ENCODE measurements at regions not wholly inside any gene's neighbourhood (a gene's known extent, or its start where the extent isn't known, plus 50 kb on each side); places are given as distances from the start of the nearest gene placed in this dataset.

DNA sequence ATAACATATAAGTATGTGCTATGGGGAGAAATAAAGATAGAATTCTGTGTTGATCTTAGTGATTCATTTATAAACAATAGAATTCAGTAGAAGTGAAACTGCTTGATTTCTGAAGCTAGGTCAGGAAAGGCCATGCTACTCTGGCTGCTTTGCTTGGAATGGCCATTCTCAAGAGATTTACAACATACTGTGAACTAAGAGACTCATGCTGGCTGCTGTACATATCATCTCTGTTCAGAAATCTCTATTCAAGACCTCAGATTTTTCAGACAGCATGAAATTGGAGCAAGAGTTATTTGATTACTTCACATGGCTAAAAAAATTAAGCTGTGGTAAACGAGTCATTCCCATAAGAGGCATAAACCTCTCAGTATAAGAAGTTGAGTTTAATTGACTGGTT, 662.6 kb downstream of the BCKDHB start:
- no peak for DNase-seq (ENCODE audit: low read depth in 2 of 2, low spot score in 1 of 2)

DNA sequence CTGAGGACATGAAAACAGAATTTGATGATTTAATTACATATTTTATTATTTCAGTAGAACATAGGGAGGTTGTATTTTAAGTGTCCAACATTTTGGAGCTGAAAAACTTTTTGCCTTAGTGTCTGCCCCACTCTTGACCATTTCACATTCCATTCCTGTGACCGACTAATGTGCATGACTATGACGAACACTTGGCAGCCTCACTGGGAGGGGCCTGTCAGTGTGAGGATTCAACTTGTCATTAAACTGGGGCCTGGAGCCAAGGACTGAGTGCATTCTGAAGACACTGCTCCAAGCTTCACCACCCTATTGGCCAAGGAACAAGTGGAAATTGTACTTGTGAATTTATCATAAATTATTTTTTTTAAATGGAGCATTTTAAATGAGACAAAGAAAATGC, 661.3 kb downstream of the BCKDHB start:
- no peak for DNase-seq (ENCODE audit: low read depth in 2 of 2, low spot score in 1 of 2)

DNA sequence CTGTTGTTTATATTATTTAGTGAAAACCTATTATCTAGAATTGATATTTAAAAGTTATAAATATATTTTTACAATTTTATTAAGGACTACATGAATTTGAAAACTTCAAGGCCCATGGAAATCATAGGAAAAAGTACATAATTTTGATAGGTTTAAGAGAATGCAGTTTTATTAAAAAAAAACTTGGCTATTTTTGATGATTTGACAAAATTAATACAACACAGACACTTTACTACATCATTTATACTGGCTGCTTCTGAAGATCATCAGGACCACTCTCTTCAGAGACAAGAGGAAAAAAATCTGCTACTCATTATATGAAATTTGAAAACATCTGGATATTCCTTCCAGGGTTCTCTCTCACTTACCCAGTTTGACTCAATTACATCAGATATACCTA, 637.7 kb downstream of the BCKDHB start:
- no peak for DNase-seq (ENCODE audit: low read depth in 2 of 2, low spot score in 1 of 2)

GRCh38 chr6:80742481-80742880, 636.0 kb downstream of the BCKDHB start:
- no peak for DNase-seq (ENCODE audit: low read depth in 2 of 2, low spot score in 1 of 2)

DNA sequence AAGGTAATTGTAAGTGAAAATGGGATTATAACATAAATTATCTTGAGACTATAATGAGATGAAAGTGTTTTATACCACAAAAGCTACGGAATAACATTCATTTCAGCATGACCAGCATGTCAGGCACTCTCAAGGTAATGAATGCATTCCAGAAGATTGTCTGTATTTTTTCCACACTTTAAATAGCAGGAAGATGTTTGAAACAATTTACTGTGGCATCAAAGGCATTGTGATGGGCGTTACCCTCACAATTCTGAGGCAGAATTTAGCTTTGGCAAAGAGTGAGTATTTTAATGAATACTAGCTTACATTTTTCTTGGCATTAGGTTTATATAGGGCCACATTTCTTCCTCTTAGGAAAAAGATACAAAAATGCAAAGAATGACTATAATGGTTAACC, 627.2 kb downstream of the BCKDHB start:
- no peak for DNase-seq (ENCODE audit: low read depth in 2 of 2, low spot score in 1 of 2)

GRCh38 chr6:80728830-80729229, 622.4 kb downstream of the BCKDHB start:
- DNase-seq (ENCODE audit: low read depth in 2 of 2, low spot score in 1 of 2) = no peak

- DNase-seq (ENCODE audit: low read depth in 2 of 2, low spot score in 1 of 2) = no peak
These were observed 621.8 kb downstream of the BCKDHB start for GRCh38 chr6:80728101-80728750.

- no peak for DNase-seq (ENCODE audit: low read depth in 2 of 2, low spot score in 1 of 2)
These were observed 618.9 kb downstream of the BCKDHB start for GRCh38 chr6:80725156-80725930.

DNA sequence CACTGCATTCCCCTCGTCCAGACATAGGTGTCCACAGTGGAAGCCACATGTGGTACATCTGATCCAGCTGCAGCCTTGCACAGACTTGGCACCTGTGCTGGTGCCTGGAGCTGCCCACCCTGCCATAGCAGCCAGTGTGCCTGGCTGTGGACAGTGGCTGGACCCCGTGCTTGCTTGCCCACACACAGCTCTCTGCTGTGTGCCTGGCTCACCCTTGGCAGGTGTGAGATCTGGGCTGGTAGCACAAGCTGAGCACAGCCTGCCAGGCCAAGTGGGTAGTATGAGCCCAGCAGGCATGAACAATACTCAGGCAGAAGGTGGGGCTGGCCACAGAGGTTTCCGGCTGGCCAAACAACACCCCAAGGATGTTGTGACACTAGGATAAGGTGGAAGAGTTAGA, 614.4 kb downstream of the BCKDHB start:
- DNase-seq (ENCODE audit: low read depth in 2 of 2, low spot score in 1 of 2) = no peak

DNA sequence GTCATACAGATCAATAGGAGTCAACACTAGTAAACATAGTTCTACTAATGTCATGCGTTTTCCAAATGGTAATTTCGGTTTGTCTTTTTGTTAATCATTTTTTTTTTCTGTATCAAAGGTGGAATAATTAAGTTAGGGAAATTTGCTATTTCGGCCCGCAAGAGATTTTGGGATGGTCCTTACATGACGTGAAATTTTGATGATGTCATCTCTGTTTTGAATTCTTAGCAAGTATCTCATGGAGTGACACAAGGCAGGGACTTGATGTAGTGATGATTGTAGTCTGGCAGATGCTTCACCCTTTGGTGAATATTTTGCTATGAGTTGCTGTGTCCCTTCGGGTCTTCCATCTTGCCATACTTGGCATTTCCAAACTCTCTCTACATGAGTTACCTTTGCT, 608.0 kb downstream of the BCKDHB start:
- DNase-seq (ENCODE audit: low read depth in 2 of 2, low spot score in 1 of 2) = no peak

DNA sequence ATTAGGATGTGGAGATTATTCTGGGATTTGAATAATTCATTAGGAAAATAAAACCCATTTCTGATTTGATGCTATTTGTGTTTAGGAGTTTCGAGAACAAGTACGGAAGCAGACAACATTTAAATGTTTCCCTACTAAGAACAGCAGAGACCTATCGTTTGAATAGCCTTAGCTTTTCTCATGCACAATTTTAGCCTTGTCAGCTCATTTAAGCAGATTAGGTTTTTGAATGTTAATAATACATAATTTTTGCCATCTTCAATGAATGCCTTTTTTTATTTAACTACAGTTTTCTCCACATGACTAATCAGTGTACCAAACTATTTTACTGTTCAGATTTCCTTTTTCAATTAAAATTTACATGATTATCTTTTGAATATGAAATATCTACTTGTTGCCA, 592.0 kb downstream of the BCKDHB start:
- no peak for DNase-seq (ENCODE audit: low read depth in 2 of 2, low spot score in 1 of 2)

DNA sequence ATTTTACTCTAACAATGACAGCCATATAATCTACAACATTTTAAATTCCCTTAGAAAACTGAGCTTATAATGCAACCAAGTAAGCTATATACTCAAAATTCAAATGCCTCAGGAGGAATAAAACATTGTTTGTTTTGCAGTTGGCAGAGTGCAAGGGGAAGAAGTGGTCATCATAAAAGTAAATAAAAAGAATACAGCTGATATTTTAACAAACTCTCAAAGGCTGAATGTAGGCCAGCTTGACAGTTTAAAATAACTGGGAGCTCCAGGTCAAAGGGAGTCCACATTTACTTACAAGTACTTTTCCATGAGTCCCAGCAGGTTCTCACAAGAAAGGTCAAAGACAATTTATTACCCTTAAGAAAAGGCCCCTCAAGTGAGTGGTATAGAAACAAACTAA, 589.8 kb downstream of the BCKDHB start:
- no peak for DNase-seq (ENCODE audit: low read depth in 2 of 2, low spot score in 1 of 2)

DNA sequence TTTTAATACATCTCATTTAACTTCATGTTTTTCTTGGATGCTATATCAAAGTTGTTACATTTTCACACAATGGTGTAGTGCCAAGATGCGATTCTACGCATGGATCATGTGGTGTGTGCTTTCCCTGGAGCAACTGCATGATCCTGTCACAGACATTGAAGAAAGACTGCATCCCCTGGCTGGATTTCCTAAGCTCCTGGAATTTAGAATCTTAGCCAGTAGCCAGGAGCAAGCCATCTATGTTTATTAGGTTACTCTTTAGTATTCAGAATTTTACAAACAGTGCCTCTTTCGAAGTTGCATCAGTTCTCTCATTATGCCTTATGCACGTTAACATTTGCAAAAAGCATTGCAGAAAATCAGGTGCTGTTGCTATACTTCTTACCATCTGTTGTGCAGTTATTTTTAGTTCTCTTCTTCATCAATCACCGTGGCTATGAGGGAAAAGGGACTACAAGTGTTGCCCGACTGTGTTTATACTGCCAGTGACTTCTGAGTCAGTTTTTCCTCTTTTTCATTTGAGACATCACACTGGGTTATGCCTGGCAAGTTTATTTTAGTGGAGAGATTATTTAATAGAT, 584.2 kb downstream of the BCKDHB start:
- no peak for DNase-seq (ENCODE audit: low read depth in 2 of 2, low spot score in 1 of 2)

- DNase-seq (ENCODE audit: low read depth in 2 of 2, low spot score in 1 of 2) = no peak
These were observed 583.4 kb downstream of the BCKDHB start for GRCh38 chr6:80689716-80690395.

- no peak for DNase-seq (ENCODE audit: low read depth in 2 of 2, low spot score in 1 of 2)
These were observed 573.5 kb downstream of the BCKDHB start for GRCh38 chr6:80679992-80680391.

DNA sequence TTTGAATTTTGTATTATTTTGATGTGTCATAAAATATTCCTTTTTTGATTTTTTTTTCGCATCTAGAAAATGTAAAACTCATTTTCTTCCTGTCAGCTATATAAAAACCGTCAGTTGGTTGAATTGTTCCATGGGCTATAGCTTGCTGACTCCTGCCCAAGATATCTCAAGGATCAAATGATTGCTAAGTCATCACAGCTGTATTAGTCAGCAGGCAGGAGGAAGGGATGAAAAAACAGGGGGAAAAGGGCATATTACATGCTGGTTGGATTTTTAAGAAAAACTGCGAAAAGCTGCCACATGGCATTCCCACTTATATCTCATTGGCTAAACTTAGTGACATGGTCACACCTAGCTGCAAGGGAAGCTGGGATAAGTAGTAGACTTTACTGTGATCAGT, 569.9 kb downstream of the BCKDHB start:
- no peak for DNase-seq (ENCODE audit: low read depth in 2 of 2, low spot score in 1 of 2)

GRCh38 chr6:80674669-80675068, 568.2 kb downstream of the BCKDHB start:
- no peak for DNase-seq (ENCODE audit: low read depth in 2 of 2, low spot score in 1 of 2)

DNA sequence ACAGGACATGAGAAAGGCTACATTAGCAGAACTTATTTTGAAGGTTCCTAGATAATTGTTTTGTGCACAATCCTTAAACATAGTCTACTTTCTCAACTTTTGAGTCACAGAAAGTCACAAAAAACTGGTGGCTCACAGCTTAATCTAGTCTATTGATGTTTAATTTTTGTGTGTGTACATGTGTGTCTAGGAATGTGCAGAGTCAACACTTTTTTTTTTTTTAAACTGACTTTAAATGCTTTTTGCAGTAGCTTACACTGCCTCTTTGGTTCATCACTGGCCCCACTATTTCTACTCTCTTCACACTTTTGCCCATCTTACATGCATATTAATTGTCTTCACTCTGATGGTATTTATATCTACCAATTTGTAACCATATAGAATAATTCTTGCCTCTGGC, 566.9 kb downstream of the BCKDHB start:
- DNase-seq (ENCODE audit: low read depth in 2 of 2, low spot score in 1 of 2) = no peak

DNA sequence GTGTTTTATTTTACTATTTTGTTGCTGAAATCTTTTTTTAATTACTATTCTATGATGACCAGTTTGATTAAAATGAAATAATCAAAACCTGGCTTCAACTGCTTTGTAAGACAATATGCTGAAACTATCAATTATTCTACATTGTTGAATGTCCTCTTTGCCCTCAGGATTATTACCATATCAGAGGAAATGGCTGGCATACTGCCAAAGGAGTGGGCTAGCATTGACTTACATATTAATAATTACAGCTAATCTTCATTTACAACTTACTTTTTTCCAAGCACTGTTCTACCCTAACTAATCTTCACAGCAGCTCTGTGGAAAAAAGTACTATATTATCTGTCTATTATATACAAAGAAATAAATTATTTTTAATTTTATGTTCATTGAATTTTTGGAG, 560.5 kb downstream of the BCKDHB start:
- DNase-seq (ENCODE audit: low read depth in 2 of 2, low spot score in 1 of 2) = no peak

DNA sequence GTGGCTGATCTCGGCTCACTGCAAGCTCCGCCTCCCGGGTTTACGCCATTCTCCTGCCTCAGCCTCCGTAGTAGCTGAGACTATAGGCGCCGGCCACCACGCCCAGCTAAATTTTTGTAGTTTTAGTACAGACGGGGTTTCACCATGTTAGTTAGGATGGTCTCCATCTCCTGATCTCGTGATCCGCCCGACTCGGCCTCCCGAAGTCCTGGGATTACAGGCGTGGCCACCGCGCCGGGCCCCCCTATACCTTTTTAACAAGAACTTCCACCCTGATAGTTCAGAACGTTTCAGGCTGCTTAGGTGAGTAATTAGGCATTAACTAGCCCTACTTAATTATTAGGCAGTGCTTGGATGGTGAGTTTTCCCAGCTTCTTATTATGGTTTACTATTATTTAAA, 552.5 kb downstream of the BCKDHB start:
- no peak for DNase-seq (ENCODE audit: low read depth in 2 of 2, low spot score in 1 of 2)

GRCh38 chr6:80647156-80647555, 540.7 kb downstream of the BCKDHB start:
- no peak for DNase-seq (ENCODE audit: low read depth in 2 of 2, low spot score in 1 of 2)

DNA sequence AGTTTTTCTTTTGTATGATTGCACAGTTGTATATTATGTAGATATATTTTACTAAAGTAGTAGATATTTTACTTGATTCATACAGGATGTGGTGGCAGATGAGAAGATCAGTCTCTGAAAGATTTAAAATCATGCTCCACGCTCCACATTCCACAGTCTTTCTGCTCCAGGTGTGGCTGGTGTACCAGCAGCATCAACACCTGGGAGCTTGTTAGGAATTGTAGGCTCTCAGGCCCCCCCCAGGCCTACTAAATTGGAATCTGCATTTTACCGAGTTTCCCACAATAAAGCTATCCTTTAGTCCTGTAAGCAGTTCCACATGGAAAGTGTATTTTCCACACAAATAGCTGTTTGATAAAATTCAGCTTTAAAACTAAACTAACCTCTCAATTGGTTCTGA, 537.4 kb downstream of the BCKDHB start:
- no peak for DNase-seq (ENCODE audit: low read depth in 2 of 2, low spot score in 1 of 2)

Data from stimulated activated CD8-positive, alpha-beta memory T cell treated with anti-CD3 and anti-CD28 coated beads, Interleukin-4, amount 100 ng/mL, for 1 hour (primary cell).